ENCODE measurements at regions not wholly inside any gene's neighbourhood (a gene's known extent, or its start where the extent isn't known, plus 50 kb on each side); places are given as distances from the start of the nearest gene placed in this dataset.

- Histone ChIP-seq H3K4me3 (no peak overlapping the region), H3K4me1 (ENCODE audit: low read depth) (peaks cover 5% of the 10 kb centered on the region), H3K27me3 (no peaks in the 10 kb centered on the region), H3K27ac (no peak overlapping the region), H3K36me3 (no peaks in the 10 kb centered on the region), H3K9me3 (ENCODE audit: low read depth) (no peaks in the 10 kb centered on the region)
- no peak for DNase-seq (ENCODE audit: low read depth in 1 of 2, low spot score in 1 of 2)
- no peak for TF ChIP-seq CTCF (IDR thresholded peaks at IDR 0.05; ENCODE audit: low read depth, low read length)
Observed at GRCh38 chr9:99406939-99407338, 184.9 kb downstream of the SEC61B start.

- H3K4me1 ChIP-seq (ENCODE audit: low read depth) = peaks cover 8% of the 10 kb centered on the region
- DNase-seq (ENCODE audit: low read depth in 1 of 2, low spot score in 1 of 2) = peak in 1 of 2 donors; percentile 21
- TF ChIP-seq CTCF (IDR thresholded peaks at IDR 0.05; ENCODE audit: low read depth, low read length) = no peak
- no peak overlapping the region for H3K4me3 ChIP-seq
- no peaks in the 10 kb centered on the region for H3K27me3 ChIP-seq
- no peaks in the 10 kb centered on the region for H3K9me3 ChIP-seq (ENCODE audit: low read depth)
- no peak overlapping the region for H3K27ac ChIP-seq
- no peaks in the 10 kb centered on the region for H3K36me3 ChIP-seq
Observed at GRCh38 chr9:99411068-99411467, 189.0 kb downstream of the SEC61B start.

- no peak overlapping the region for H3K27ac ChIP-seq
- peak in 1 of 2 donors; percentile 88 for DNase-seq (ENCODE audit: low read depth in 1 of 2, low spot score in 1 of 2)
- no peaks in the 10 kb centered on the region for H3K27me3 ChIP-seq
- TF ChIP-seq CTCF (IDR thresholded peaks at IDR 0.05; ENCODE audit: low read depth, low read length) = no peak
- H3K4me3 ChIP-seq = no peak overlapping the region
- no peaks in the 10 kb centered on the region for H3K9me3 ChIP-seq (ENCODE audit: low read depth)
- no peaks in the 10 kb centered on the region for H3K36me3 ChIP-seq
- peaks cover 8% of the 10 kb centered on the region for H3K4me1 ChIP-seq (ENCODE audit: low read depth)
Observed at GRCh38 chr9:99411479-99412115, 189.5 kb downstream of the SEC61B start.

GRCh38 chr9:99412606-99413005 is 190.5 kb downstream of the SEC61B start:
- TF ChIP-seq CTCF (IDR thresholded peaks at IDR 0.05; ENCODE audit: low read depth, low read length) = no peak
- no peaks in the 10 kb centered on the region for H3K27me3 ChIP-seq
- no peak for DNase-seq (ENCODE audit: low read depth in 1 of 2, low spot score in 1 of 2)
- no peaks in the 10 kb centered on the region for H3K9me3 ChIP-seq (ENCODE audit: low read depth)
- no peak overlapping the region for H3K4me3 ChIP-seq
- H3K4me1 ChIP-seq (ENCODE audit: low read depth) = peaks cover 8% of the 10 kb centered on the region
- H3K36me3 ChIP-seq = no peaks in the 10 kb centered on the region
- H3K27ac ChIP-seq = no peak overlapping the region

- no peaks in the 10 kb centered on the region for H3K27me3 ChIP-seq
- no peaks in the 10 kb centered on the region for H3K36me3 ChIP-seq
- no peak overlapping the region for H3K4me3 ChIP-seq
- H3K4me1 ChIP-seq (ENCODE audit: low read depth) = peaks cover 8% of the 10 kb centered on the region
- DNase-seq (ENCODE audit: low read depth in 1 of 2, low spot score in 1 of 2) = no peak
- TF ChIP-seq CTCF (IDR thresholded peaks at IDR 0.05; ENCODE audit: low read depth, low read length) = no peak
- no peaks in the 10 kb centered on the region for H3K9me3 ChIP-seq (ENCODE audit: low read depth)
- H3K27ac ChIP-seq = no peak overlapping the region
Observed at GRCh38 chr9:99414321-99414720, 192.2 kb downstream of the SEC61B start.
